LNCAP (cell line): ENCODE measurements at regions not wholly inside any gene's neighbourhood (a gene's known extent, or its start where the extent isn't known, plus 50 kb on each side); places are given as distances from the start of the nearest gene placed in this dataset.

Experiments used
- TF ChIP-seq, protein P1 (sequence below): fragments of 450-650 bp; IDR thresholded peaks from 2 replicates; pipeline ENCODE4 v1.5.1; 2017; ENCODE audit warnings: mild to moderate bottlenecking

DNA sequence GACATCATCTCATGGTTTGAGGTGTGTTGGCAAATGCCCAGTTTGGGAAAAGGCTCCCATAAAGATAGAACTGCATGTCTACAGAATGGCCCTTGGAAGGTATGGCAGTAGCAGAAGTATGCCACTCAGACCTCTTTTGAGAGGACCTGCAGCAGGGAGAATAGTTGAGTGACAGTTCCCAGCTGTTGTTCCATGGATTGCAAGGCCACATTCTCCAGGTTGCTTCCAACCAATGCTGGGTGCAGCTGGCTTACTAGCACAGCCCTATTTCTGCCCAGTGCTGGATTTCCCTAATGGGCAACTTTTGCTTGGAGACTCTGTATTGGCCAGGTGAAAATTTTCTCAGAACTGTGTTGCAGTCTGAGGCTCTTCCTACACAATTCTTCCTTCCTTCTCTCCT is 266.2 kb downstream of the UTP18 start:
- TF ChIP-seq, protein P1, sequence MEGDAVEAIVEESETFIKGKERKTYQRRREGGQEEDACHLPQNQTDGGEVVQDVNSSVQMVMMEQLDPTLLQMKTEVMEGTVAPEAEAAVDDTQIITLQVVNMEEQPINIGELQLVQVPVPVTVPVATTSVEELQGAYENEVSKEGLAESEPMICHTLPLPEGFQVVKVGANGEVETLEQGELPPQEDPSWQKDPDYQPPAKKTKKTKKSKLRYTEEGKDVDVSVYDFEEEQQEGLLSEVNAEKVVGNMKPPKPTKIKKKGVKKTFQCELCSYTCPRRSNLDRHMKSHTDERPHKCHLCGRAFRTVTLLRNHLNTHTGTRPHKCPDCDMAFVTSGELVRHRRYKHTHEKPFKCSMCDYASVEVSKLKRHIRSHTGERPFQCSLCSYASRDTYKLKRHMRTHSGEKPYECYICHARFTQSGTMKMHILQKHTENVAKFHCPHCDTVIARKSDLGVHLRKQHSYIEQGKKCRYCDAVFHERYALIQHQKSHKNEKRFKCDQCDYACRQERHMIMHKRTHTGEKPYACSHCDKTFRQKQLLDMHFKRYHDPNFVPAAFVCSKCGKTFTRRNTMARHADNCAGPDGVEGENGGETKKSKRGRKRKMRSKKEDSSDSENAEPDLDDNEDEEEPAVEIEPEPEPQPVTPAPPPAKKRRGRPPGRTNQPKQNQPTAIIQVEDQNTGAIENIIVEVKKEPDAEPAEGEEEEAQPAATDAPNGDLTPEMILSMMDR = no peak

DNA sequence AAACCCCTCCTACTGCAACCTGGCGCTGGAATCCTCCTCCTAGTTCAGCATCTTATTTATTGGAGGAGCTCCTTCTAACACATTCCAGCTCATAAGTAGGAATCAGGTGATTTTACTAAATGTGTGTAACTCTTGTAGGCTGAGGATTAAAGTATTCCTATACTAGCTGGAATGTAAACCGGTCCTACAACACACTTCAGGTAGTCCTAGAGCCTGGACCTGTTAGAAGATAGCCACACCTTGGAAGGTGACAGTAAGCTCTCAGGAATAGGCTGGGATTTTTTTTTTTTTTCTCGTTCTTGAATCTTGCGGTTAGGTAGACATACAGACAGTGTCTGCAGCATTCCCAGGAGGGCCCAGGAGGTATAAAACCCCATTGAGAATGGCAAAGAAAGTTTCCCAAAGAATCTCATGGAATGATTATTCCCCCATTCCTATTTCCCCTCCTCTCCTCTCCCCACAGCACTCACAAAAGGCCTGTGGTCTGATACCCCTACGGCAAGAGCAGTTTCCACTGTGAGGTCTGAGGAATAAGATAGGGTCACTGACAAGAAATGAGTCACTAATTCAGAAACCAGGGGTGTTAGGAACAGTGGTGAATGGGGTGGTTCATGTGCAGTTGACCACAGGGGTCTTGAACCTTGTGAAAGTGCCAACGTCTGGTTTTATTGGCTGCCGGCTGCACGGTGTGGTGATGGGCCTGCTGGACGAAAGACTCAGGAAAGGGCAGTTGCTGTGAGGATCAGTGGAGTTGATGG is 267.1 kb downstream of the UTP18 start:
- TF ChIP-seq, protein P1 = no peak

DNA sequence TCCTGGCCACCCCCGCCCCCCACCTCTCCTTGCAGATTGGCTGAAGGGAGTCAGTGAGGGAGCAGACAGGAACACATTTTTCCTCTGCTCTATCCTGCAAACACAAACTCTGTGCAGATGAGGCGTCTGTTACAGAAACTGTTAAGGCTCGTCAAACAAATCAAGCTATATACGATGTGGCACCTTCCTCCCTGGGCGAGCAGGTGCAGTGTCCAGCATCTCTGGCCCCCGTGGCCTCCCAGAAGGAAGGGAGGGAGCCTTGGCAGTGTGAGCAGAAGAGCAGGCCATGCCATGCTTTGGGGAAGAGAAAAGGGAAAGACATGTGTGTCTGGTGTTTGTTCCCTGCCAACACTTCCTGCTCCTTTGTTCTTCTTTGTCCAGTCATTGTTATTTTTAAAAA is 267.8 kb downstream of the UTP18 start:
- TF ChIP-seq, protein P1 = no peak

DNA sequence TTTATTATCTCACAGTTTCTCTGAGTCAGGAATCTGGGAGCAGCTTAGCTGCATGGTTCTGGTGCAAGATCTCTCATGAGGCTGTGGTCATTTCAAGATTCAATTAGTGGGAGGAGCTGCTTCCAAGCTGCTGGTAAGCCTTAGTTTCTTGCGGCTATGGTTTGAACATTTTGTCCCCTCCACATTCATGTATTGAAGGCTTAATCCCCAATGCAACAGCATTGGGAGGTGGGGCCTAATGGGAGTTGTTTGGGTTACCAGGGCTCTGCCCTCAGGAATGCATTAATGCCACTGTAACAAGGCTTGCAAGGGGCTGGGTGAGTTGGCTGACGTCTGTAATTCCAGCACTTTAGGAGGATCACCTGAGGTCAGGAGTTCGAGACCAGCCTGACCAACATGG is 272.9 kb downstream of the UTP18 start:
- TF ChIP-seq, protein P1 = no peak

DNA sequence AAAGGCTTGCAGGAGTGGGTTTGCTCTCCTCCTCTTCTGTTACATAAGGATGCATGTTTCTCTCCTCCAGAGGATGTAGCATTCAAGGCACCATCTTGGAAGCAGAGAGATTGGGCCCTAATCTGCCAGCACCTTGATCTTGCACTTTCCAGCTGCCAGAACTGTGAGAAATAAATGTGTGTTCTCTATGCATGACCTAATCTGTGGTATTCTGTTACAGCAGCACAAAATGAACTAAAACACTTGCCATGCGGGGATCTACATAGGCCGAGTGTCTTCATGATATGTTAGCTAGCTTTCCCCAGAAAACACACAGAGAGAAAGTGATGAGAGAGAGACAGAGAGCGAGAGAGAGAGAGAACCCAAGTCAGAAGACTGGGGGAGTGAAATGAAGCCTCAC is 273.5 kb downstream of the UTP18 start:
- TF ChIP-seq, protein P1 = no peak

DNA sequence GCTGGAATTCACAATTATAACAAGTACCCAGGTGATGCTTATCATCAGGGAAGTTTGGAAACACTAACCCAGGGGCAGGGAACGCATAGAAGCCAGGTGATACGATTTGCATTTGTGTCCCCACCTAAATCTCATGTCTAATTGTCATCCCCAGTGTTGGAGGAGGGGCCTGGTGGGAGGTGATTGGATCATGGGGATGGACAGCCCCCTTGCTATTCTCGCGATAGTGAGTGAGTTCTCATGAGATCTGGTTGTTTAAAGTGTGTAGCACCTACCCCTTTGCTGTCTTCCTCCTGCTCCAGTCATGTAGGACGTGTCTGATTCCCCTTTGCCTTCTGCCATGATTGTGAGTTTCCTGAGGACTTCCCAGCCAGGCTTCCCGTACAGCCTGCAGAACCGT is 276.3 kb downstream of the UTP18 start:
- TF ChIP-seq, protein P1 = no peak

DNA sequence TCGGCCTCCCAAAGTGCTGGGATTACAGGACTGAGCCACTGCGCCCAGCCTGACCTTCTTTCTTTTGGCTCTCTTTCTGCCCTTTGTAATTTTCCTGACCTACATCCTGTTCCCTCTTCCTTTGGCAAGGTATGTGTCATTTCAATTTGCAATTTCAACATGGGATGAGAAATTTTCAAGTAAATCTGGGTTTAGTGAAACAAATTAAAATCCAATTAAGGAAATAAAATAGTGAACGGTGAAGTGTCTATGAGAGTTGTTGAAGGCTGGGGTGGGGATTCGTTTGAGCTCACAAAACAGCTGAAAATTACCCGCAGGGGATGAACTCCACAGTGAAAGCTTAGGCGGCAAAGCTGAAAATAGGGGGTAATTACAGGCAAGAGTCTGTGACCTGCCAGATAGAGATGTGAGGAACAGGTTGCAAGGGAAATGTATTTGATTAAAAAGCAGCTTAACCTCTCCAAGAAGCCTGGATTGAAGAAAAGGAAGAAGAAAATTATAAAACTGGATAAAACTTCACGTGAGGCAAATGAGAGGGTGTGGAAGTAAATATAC is 277.7 kb downstream of the UTP18 start:
- TF ChIP-seq, protein P1 = no peak
